ENCODE measurements at regions not wholly inside any gene's neighbourhood (a gene's known extent, or its start where the extent isn't known, plus 50 kb on each side); places are given as distances from the start of the nearest gene placed in this dataset.

DNA sequence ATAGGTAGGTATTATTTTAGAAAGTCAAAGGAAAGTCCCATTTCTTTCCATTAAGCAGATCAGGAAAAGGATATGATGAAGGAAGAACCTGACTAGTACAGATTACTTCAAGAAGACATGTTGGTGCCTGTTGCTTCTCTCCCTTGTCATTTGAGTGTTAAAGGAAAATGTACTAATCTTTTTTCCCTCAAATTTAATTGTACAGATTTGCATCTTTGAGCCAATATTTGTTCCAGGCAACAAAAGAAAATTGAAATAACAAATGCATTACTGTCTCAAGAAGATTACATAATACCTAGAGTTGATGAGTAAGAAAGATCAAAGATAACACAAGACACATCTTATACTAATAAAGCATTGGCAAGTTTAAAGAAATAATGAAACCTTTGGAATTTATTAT lies 566.9 kb upstream of the ZP4 start:
- no peak for DNase-seq
- TF ChIP-seq, protein P1, sequence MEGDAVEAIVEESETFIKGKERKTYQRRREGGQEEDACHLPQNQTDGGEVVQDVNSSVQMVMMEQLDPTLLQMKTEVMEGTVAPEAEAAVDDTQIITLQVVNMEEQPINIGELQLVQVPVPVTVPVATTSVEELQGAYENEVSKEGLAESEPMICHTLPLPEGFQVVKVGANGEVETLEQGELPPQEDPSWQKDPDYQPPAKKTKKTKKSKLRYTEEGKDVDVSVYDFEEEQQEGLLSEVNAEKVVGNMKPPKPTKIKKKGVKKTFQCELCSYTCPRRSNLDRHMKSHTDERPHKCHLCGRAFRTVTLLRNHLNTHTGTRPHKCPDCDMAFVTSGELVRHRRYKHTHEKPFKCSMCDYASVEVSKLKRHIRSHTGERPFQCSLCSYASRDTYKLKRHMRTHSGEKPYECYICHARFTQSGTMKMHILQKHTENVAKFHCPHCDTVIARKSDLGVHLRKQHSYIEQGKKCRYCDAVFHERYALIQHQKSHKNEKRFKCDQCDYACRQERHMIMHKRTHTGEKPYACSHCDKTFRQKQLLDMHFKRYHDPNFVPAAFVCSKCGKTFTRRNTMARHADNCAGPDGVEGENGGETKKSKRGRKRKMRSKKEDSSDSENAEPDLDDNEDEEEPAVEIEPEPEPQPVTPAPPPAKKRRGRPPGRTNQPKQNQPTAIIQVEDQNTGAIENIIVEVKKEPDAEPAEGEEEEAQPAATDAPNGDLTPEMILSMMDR (IDR thresholded peaks at IDR 0.05): no peak
- no peak for TF ChIP-seq POLR2A (IDR thresholded peaks at IDR 0.05)
- Histone ChIP-seq H3K9me3 (no peaks in the 10 kb centered on the region), H3K4me1 (no peaks in the 10 kb centered on the region), H3K27ac (no peak overlapping the region), H3K4me3 (no peak overlapping the region), H3K27me3 (no peaks in the 10 kb centered on the region), H3K36me3 (no peaks in the 10 kb centered on the region)

DNA sequence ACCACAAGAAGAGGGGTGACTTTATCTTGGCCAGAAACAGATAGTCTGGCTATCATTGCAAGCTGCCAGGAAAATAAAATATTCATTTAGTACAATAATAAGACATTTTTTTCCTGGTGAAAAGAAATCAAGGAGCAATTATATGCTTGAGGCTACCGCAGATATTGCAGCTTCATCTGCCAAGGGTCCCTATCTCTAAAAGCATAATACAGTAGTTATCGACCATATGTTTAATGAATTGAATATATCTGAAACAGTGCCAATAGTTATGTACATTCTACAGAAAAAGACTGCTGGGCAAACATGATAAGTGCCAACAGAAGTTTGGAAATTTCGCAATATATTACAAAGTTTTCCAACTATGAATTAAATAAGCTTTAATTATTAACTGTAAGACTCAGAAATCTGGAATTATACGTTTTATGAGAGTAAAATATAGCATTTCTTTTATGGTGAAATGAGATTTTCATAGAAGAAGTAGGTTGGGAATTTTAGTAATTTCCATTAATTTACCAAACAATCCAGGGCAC lies 561.1 kb upstream of the ZP4 start:
- no peak for DNase-seq
- H3K27me3 ChIP-seq: no peaks in the 10 kb centered on the region
- TF ChIP-seq, protein P1 (IDR thresholded peaks at IDR 0.05): no peak
- no peak for TF ChIP-seq POLR2A (IDR thresholded peaks at IDR 0.05)
- H3K9me3 ChIP-seq: no peaks in the 10 kb centered on the region
- H3K4me3 ChIP-seq: no peak overlapping the region
- H3K36me3 ChIP-seq: no peaks in the 10 kb centered on the region
- H3K27ac ChIP-seq: no peak overlapping the region
- no peaks in the 10 kb centered on the region for H3K4me1 ChIP-seq

DNA sequence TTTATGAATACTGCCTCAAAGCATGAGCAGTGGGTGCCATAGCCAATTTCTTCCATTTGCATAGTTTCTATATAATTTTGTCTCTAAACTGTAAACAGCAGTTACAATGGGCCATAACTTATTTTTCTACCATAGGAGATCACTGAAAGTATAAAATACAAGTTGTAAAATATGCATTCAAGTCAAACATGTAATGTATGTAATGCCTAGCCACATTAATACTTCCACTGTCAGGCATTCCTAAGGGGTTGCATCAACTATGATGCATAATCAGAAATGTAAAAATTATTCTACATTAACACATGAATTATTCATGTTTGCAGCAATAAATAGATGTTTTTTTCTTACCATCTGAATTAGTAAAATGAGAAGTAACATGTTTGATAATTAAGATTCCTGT lies 560.3 kb upstream of the ZP4 start:
- H3K4me3 ChIP-seq: no peak overlapping the region
- H3K36me3 ChIP-seq: no peaks in the 10 kb centered on the region
- TF ChIP-seq, protein P1 (IDR thresholded peaks at IDR 0.05): no peak
- no peaks in the 10 kb centered on the region for H3K4me1 ChIP-seq
- H3K9me3 ChIP-seq: no peaks in the 10 kb centered on the region
- no peak overlapping the region for H3K27ac ChIP-seq
- no peaks in the 10 kb centered on the region for H3K27me3 ChIP-seq
- DNase-seq: no peak

DNA sequence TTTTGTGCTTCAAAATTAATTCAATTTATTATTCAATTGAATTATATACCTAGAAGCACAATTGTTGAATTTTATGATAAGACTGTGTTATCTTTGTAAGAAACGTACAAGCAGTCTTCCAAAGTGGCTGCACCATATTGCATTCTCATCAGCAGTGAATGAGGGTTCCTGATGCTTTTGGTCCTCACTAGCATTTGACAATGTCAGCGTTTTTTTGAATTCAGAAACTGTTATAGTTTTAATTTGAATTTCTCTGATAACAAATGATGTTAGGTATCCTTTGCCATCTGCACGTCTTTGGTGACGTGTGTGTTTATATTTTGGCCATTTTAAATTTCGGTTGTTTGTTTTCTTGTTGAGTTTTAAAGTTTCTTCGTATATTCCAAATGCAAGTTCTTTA lies 553.0 kb upstream of the ZP4 start:
- Histone ChIP-seq H3K4me3 (no peak overlapping the region), H3K27ac (no peak overlapping the region), H3K36me3 (no peaks in the 10 kb centered on the region), H3K4me1 (no peaks in the 10 kb centered on the region), H3K27me3 (no peaks in the 10 kb centered on the region), H3K9me3 (no peaks in the 10 kb centered on the region)
- DNase-seq: no peak
- TF ChIP-seq POLR2A (IDR thresholded peaks at IDR 0.05): no peak
- TF ChIP-seq, protein P1 (IDR thresholded peaks at IDR 0.05): no peak

DNA sequence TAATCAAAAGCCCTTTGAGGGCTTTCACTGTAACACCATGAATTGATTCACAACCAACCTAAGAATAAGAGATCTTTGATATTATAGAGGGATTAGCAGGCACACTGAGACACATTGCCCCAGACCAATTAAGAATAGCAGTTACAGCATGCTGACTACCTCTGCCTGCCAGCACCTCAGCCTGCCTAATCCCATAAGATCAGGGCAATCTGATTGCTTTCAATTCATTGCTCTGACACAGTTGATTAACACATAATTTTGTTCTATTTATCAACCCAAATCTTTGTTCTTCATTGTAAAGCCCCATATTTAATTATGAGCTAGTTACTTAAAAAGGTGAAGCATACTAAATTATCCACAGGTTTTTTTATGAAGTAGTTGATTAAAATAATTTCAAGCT lies 548.8 kb upstream of the ZP4 start:
- H3K4me3 ChIP-seq: no peak overlapping the region
- no peaks in the 10 kb centered on the region for H3K4me1 ChIP-seq
- H3K27ac ChIP-seq: no peak overlapping the region
- no peak for DNase-seq
- no peaks in the 10 kb centered on the region for H3K27me3 ChIP-seq
- H3K9me3 ChIP-seq: no peaks in the 10 kb centered on the region
- TF ChIP-seq, protein P1 (IDR thresholded peaks at IDR 0.05): no peak
- TF ChIP-seq POLR2A (IDR thresholded peaks at IDR 0.05): no peak
- H3K36me3 ChIP-seq: no peaks in the 10 kb centered on the region
